SK-N-MC (cell line): ENCODE measurements at regions not wholly inside any gene's neighbourhood (a gene's known extent, or its start where the extent isn't known, plus 50 kb on each side); places are given as distances from the start of the nearest gene placed in this dataset.

Experiments used
- DNase-seq: peaks from one replicate; pipeline ENCODE4 v3.0.0-alpha.2; 2011; ENCODE audit warnings: low read depth, low spot score
- H3K27ac ChIP-seq: fragments of 200-600 bp; sonication (generic); 2 replicates; pipeline ENCODE4 v1.5.1; 2016; ENCODE audit warnings: mixed run types
- H3K36me3 ChIP-seq: fragments of 200-600 bp; sonication (generic); 2 replicates; pipeline ENCODE4 v1.6.1; 2017; ENCODE audit warnings: antibody characterized with exemption, low read length, mixed read lengths; ENCODE audit not compliant: insufficient read depth
- H3K4me3 ChIP-seq: fragments of 200-600 bp; sonication (generic); 2 replicates; pipeline ENCODE4 v1.5.1; 2016
- H3K9ac ChIP-seq: fragments of 200-600 bp; sonication (generic); 2 replicates; pipeline ENCODE4 v1.8.0; 2017; ENCODE audit warnings: mixed run types, mixed read lengths; ENCODE audit not compliant: insufficient read length
- H3K9me3 ChIP-seq: fragments of 200-600 bp; sonication (generic); 2 replicates; pipeline ENCODE4 v1.6.1; 2017; ENCODE audit warnings: low read depth, mild to moderate bottlenecking, antibody characterized with exemption, low read length, moderate library complexity, mixed read lengths
- EZH2 ChIP-seq: fragments of 200-600 bp; sonication (generic); IDR thresholded peaks from one replicate; pipeline ENCODE4 v1.6.1; 2017; ENCODE audit warnings: antibody characterized with exemption
- FOXP2 ChIP-seq: optimal IDR thresholded peaks from 2 replicates; pipeline ENCODE3; 2011; ENCODE audit warnings: mild to moderate bottlenecking, moderate library complexity; ENCODE audit not compliant: insufficient read depth; ENCODE audit errors: extremely low read length, control extremely low read depth
- POLR2AphosphoS5 ChIP-seq: IDR thresholded peaks from 2 replicates; pipeline ENCODE4 v1.6.1; 2012; ENCODE audit warnings: mild to moderate bottlenecking, low read depth, low read length, borderline replicate concordance

DNA sequence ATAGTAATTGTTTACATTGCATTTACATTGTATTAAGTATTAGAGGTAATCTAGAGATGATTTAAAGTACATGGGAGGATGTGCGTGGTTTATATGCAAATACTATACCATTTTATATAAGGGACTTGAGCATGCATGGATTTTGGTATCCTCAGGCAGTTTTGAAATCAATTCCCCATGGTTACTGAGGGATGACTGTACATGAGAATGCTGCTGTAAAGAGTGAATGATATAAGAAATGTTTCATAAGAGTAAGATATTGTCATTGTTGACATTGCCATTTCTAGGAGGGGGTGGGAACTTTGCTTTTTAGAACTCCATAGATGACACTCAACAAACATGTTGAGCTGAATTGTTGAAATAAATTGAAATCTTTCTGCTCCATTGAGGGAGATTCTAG lies 185.0 kb downstream of the SEMA6A start:
- Histone ChIP-seq H3K9me3 (no peaks in the 10 kb centered on the region), H3K4me3 (no peak overlapping the region), H3K36me3 (no peaks in the 10 kb centered on the region), H3K27ac (no peak overlapping the region), H3K9ac (no peak overlapping the region)
- no peak for TF ChIP-seq POLR2AphosphoS5
- TF ChIP-seq EZH2: no peak
- TF ChIP-seq FOXP2: no peak
- DNase-seq: no peak

DNA sequence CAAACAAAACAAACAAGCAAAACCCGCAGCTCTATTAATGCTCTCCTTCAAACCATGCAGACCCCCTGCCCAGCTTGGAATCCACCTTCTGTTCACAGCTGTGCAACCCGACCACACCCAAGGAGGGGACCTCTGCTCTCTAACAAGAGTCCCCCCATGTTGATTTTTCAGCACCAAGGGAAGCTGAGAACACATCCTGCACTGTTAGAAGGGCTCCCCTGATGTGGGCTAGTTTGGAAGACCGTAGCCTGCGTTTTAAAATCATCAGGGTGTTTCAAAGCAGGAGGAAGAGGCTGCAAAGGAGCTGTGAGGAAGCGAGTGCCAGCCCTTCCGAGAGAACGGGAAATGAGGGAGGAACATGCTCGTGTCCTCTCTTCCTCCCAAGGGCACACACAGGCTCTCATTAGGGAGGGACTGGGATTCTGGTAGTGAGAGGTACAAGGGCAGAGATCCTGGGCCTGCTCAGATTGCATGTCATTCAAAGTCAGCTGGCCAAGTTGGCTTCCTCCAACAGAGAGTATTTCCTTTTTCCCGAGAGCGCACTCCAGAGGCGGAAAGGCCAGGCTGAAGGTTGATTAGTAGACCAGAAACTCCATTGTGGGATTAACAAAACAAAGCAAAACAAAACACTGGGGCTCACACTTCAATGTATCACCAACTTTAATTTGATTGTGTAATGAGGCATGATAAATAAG lies 185.9 kb downstream of the SEMA6A start:
- TF ChIP-seq FOXP2: no peak
- TF ChIP-seq EZH2: no peak
- no peak for TF ChIP-seq POLR2AphosphoS5
- H3K27ac ChIP-seq: no peak overlapping the region
- no peak for DNase-seq

DNA sequence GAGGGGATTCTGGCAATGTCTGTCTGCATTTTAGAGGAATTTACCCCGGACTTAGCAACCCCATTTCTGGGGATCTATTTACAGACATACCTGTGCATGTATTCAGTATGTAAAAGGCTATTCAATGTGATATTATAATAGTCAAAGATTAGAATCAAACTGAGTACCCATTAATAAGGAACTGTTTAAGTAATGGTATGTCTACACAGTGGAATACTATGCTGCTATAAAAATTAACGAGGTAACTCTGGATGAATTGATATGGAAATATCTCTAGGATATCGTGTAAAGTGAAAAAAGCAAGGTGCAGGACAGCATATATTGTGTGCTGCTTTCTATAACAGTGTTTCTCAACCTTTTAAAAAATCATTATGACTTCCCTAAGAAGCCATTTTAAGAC lies 186.9 kb downstream of the SEMA6A start:
- DNase-seq: no peak
- H3K27ac ChIP-seq: no peak overlapping the region
- TF ChIP-seq FOXP2 (no peak), POLR2AphosphoS5 (no peak), EZH2 (no peak)

More for the DNA sequence above, 185.9 kb downstream of the SEMA6A start:
- Histone ChIP-seq H3K9me3 (no peaks in the 10 kb centered on the region), H3K9ac (no peak overlapping the region), H3K36me3 (no peaks in the 10 kb centered on the region), H3K4me3 (no peak overlapping the region)

DNA sequence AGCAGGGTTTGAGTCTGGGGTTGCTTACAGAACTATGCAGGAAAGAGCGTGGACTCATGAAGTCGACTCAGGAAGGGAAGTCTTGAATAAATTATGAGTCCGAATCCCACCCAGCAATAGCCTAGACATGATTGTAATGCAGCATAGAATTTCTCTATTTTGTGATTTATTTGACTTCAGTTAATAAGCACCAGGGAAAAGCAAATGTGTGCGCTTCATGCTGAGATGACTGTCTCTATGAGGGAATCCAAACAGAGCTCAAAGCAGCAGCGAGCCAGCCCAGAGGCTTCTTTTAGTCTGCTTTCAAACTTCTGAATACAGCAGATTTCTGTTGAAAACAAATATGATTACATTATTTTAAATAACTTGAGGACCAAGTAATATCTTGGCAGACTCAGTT lies 188.0 kb downstream of the SEMA6A start:
- TF ChIP-seq FOXP2 (no peak), EZH2 (no peak), POLR2AphosphoS5 (no peak)
- no peak for DNase-seq
- peak overlapping the region; percentile 68; the same call in 1 of the 2 replicates for H3K27ac ChIP-seq
- H3K4me3 ChIP-seq: no peak overlapping the region; the same call in 1 of the 2 replicates
- peak overlapping the region; percentile 32 for H3K9ac ChIP-seq
- H3K9me3 ChIP-seq: no peaks in the 10 kb centered on the region
- H3K36me3 ChIP-seq: no peaks in the 10 kb centered on the region

More for the DNA sequence above, 186.9 kb downstream of the SEMA6A start:
- no peaks in the 10 kb centered on the region for H3K9me3 ChIP-seq
- no peak overlapping the region for H3K4me3 ChIP-seq
- no peak overlapping the region for H3K9ac ChIP-seq
- no peaks in the 10 kb centered on the region for H3K36me3 ChIP-seq

DNA sequence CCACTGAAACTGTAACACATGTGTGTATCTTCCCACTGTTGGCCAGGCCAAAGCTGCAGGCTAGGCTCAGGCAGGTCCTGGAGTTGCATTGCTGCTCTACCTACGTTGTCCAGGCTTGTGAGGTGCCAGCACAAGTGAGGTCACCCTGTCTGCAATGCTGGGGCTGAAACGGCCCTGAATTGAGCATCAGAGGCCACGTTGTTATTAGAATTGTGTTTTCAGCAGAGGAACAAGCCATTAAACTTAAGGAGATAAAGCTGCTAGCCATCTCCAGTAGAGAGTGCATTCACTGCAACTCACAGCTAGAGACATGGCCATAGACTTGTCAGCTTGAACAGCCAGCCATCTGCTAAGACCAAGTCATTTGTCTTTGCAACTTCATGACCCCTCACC lies 191.8 kb downstream of the SEMA6A start:
- no peak overlapping the region for H3K27ac ChIP-seq
- no peak for DNase-seq
- H3K9me3 ChIP-seq: no peaks in the 10 kb centered on the region
- TF ChIP-seq POLR2AphosphoS5 (no peak), EZH2 (no peak), FOXP2 (no peak)
- H3K9ac ChIP-seq: no peak overlapping the region
- no peak overlapping the region for H3K4me3 ChIP-seq
- H3K36me3 ChIP-seq: no peaks in the 10 kb centered on the region

DNA sequence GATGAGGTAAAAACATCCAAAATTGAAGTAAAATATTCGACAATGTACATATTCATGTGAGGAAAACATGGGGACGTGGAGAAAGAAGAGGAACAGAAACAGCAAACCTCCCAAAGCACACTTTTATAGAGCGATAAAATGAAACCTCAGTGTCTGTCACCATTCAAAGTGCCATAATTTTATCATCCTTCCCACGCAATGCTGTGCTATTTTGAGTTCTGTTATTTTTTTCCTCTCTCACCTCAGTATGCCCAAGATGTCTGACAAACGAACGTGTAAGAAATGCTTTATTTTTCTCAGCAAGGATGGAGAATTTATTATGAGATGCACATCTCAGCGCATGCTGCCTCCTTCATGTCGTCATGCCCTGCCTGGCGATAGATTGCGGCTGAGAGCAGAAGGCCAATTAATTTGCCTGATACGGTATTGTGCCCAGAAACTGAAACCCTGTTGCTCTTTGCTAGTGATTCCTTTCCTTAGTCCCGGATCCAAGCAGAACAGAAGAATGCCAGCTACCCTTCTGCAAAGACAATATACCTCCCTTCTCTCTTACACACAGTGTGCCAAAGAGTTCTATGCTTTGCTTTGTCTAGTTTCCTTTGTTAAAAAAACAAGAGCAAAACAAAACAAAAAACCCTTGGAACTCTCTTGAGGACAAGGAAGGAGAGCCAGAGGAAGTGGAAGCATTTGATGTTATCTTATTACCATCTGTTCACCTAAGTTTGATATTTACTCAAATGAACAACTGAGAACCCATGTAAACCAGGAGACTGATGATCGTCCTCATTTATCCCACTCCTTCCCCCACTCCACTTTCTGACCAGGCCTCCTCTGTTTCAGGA lies 192.4 kb downstream of the SEMA6A start:
- Histone ChIP-seq H3K36me3 (no peaks in the 10 kb centered on the region), H3K9me3 (no peaks in the 10 kb centered on the region), H3K4me3 (no peak overlapping the region), H3K9ac (no peak overlapping the region), H3K27ac (no peak overlapping the region)
- no peak for DNase-seq
- TF ChIP-seq FOXP2: no peak
- TF ChIP-seq EZH2: no peak
- no peak for TF ChIP-seq POLR2AphosphoS5

DNA sequence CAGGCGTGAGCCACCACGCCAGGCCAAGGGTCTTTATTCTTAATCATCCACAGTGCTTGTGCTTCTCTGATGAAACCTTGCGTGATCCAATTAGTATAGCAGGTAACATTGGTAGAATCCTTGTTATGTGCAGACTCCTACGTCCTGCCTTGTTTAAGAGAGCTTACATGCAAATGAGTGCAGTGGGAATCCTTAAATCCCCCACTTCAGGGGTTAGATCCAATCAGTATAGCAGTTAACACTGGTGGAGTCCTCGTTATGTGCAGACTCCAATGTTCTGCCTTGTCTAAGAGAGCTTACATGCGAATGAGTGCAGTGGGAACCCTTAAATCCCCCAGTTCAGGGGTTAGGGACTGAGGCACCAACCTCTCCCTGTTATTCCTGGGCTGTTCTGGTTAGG lies 193.4 kb downstream of the SEMA6A start:
- H3K27ac ChIP-seq: no peak overlapping the region
- no peaks in the 10 kb centered on the region for H3K9me3 ChIP-seq
- TF ChIP-seq EZH2 (no peak), POLR2AphosphoS5 (no peak), FOXP2 (no peak)
- no peak overlapping the region for H3K4me3 ChIP-seq
- H3K9ac ChIP-seq: no peak overlapping the region
- no peaks in the 10 kb centered on the region for H3K36me3 ChIP-seq
- DNase-seq: no peak

DNA sequence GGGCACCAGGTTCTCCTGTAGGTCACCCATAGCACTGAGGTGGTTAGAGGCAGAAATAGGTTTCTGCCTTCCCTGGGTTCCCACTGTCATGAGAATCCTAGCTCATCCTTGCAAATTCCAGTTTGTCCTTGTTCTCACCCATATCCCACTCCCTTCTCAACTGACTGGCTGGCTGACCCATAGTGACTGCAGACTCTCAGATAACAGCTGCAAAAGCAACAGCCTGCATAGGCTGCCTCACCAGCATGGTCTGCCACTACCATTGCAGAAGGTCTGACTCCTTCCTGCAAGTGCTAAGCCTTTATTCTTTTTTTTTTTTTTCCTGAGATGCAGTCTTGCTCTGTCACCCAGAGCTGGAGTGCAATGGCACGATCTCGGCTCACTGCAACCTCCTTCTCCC lies 194.0 kb downstream of the SEMA6A start:
- no peak overlapping the region for H3K9ac ChIP-seq
- no peak overlapping the region for H3K27ac ChIP-seq
- no peaks in the 10 kb centered on the region for H3K36me3 ChIP-seq
- no peak for TF ChIP-seq EZH2
- TF ChIP-seq FOXP2: no peak
- no peak for TF ChIP-seq POLR2AphosphoS5
- H3K4me3 ChIP-seq: no peak overlapping the region
- DNase-seq: no peak
- no peaks in the 10 kb centered on the region for H3K9me3 ChIP-seq
